ENCODE measurements at regions not wholly inside any gene's neighbourhood (a gene's known extent, or its start where the extent isn't known, plus 50 kb on each side); places are given as distances from the start of the nearest gene placed in this dataset.
A peak's percentile ranks its signal among the peaks of the same experiment; 100 is the strongest.

DNA sequence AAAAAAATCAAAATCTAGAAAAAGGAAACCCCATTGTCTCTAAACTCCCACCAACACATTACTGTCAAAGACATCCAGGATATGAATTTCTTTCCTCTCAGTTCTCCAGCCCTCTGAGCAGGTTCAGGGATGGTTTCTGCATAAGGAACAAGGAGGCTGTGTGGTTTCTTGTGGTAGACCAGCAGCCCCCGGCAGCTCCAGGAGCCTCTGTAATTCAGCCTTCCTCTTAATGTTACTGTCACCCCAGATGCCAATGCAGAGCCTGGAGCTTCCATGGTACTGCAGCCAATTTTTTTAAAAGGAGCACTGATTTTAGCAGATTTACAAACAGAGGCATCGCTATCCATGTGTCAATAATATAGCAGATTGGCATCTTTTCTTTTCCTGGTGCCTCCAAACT, 100.6 kb upstream of the FAM216B start:
- DNase-seq (ENCODE audit: low read depth), result peak; percentile 5
- TF ChIP-seq, protein P1, sequence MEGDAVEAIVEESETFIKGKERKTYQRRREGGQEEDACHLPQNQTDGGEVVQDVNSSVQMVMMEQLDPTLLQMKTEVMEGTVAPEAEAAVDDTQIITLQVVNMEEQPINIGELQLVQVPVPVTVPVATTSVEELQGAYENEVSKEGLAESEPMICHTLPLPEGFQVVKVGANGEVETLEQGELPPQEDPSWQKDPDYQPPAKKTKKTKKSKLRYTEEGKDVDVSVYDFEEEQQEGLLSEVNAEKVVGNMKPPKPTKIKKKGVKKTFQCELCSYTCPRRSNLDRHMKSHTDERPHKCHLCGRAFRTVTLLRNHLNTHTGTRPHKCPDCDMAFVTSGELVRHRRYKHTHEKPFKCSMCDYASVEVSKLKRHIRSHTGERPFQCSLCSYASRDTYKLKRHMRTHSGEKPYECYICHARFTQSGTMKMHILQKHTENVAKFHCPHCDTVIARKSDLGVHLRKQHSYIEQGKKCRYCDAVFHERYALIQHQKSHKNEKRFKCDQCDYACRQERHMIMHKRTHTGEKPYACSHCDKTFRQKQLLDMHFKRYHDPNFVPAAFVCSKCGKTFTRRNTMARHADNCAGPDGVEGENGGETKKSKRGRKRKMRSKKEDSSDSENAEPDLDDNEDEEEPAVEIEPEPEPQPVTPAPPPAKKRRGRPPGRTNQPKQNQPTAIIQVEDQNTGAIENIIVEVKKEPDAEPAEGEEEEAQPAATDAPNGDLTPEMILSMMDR (IDR thresholded peaks at IDR 0.05; ENCODE audit: low read depth, low read length), result no peak
- TF ChIP-seq POLR2A (IDR thresholded peaks at IDR 0.05; ENCODE audit: extremely low read depth, insufficient read length), result no peak
- TF ChIP-seq, protein P2, sequence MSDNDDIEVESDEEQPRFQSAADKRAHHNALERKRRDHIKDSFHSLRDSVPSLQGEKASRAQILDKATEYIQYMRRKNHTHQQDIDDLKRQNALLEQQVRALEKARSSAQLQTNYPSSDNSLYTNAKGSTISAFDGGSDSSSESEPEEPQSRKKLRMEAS (IDR thresholded peaks at IDR 0.05; ENCODE audit: low read depth, low read length), result no peak
- no peak for TF ChIP-seq MYC (IDR thresholded peaks at IDR 0.05; ENCODE audit: low read depth, low read length)
- no peak overlapping the region for H3K4me3 ChIP-seq (ENCODE audit: low read depth, low read length)

DNA sequence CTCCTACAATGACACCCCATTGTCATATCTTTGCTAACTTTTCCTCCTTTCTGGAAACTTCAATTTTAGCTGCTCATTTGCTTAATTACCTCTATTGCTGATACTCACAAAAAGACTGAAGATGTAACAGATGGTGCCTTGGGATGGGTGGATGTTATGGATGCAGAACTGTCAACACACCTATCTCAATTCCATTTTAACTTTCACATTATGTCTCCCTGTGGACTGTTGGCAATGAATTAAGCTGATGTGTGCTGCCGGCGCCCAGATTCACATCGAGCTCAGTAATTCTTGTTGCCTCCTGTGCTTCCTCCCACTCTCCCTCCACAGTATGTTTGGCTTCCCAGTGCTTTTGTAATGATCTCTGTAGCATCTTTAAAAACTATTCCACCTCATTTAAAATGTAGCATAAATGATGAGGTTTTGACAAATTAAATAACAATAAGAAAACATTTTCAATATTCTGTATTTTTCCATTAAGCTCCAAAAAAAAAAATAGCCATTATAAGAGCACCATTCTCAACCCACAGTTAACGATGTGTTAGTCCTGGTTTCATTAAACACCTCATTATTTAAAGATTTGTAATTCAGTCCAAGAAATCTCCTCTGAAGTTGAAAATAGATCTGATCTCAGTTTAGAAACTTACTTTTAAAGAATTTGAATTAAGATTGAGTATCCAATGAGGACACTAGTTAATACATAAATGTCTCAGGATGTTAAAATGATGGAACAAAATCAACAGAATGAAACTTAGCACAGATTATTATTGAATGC, 99.9 kb upstream of the FAM216B start:
- TF ChIP-seq, protein P1 (IDR thresholded peaks at IDR 0.05; ENCODE audit: low read depth, low read length), result no peak
- TF ChIP-seq POLR2A (IDR thresholded peaks at IDR 0.05; ENCODE audit: extremely low read depth, insufficient read length) (no peak), MYC (IDR thresholded peaks at IDR 0.05; ENCODE audit: low read depth, low read length) (no peak)
- TF ChIP-seq, protein P2 (IDR thresholded peaks at IDR 0.05; ENCODE audit: low read depth, low read length), result no peak
- DNase-seq (ENCODE audit: low read depth), result no peak
- no peak overlapping the region for H3K4me3 ChIP-seq (ENCODE audit: low read depth, low read length)

DNA sequence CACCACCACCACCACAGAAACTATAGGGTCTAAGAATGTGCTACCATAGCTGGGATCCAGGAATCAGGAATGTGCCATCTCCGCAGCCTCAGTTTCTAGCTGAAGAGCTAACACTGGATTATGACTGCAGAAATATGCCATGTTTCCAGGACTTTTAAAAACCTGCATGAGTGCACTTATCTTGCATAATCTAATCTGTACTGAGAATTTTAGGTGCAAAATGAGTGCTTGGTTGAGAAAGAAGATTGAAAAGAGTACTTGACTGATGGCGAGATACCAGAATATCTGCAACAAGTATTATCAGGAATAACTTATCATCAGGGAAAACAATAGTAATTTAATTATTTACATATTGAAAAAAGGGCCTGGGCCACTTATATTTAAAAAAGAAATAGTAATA, 97.2 kb upstream of the FAM216B start:
- DNase-seq (ENCODE audit: low read depth), result no peak
- H3K4me3 ChIP-seq (ENCODE audit: low read depth, low read length), result no peak overlapping the region
- TF ChIP-seq, protein P1 (IDR thresholded peaks at IDR 0.05; ENCODE audit: low read depth, low read length), result no peak
- TF ChIP-seq MYC (IDR thresholded peaks at IDR 0.05; ENCODE audit: low read depth, low read length) (no peak), POLR2A (IDR thresholded peaks at IDR 0.05; ENCODE audit: extremely low read depth, insufficient read length) (no peak)
- TF ChIP-seq, protein P2 (IDR thresholded peaks at IDR 0.05; ENCODE audit: low read depth, low read length), result no peak

DNA sequence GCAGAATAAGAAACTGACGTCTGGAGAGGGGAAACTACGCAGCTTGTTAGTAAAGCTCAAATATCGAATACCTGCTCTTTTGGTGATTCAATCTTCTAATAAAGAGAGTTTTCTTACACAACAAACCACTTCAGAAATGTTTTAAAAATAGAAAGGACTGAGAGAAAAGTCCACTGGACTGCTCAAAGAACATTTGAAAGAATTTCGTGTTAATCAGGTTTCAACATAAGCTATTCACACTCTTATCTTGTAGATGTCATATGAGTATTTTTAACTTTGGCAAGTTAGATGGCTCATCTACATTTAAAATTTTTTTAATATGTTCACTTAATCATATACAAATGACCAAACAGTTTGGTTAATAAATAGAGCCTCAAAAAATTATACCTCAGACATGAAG, 95.6 kb upstream of the FAM216B start:
- H3K4me3 ChIP-seq (ENCODE audit: low read depth, low read length), result no peak overlapping the region
- TF ChIP-seq MYC (IDR thresholded peaks at IDR 0.05; ENCODE audit: low read depth, low read length) (no peak), POLR2A (IDR thresholded peaks at IDR 0.05; ENCODE audit: extremely low read depth, insufficient read length) (no peak)
- TF ChIP-seq, protein P2 (IDR thresholded peaks at IDR 0.05; ENCODE audit: low read depth, low read length), result no peak
- TF ChIP-seq, protein P1 (IDR thresholded peaks at IDR 0.05; ENCODE audit: low read depth, low read length), result no peak
- no peak for DNase-seq (ENCODE audit: low read depth)

DNA sequence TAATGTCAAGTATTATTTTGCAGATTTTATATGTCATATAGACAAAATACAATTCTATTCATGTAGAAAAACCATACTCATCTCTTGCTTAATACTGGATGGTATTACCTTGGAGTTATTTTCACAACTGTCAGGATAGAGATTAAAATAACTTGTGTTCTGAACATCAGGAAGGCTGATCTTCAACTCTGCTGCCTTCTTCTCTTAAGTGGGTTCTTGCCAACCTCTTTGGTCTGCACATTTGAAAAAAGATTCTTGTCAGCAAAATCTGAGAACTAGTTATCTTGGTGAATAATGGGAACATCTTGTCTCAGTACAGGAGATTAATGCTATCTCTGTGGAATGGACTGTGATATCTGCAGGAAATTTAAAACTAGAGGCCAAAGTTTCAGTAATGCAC, 95.2 kb upstream of the FAM216B start:
- DNase-seq (ENCODE audit: low read depth), result no peak
- TF ChIP-seq POLR2A (IDR thresholded peaks at IDR 0.05; ENCODE audit: extremely low read depth, insufficient read length), result no peak
- TF ChIP-seq, protein P1 (IDR thresholded peaks at IDR 0.05; ENCODE audit: low read depth, low read length), result no peak
- TF ChIP-seq, protein P2 (IDR thresholded peaks at IDR 0.05; ENCODE audit: low read depth, low read length), result no peak
- TF ChIP-seq MYC (IDR thresholded peaks at IDR 0.05; ENCODE audit: low read depth, low read length), result no peak
- H3K4me3 ChIP-seq (ENCODE audit: low read depth, low read length), result no peak overlapping the region

Measured in NB4 (cell line).